Mesodermal cell (in vitro differentiated cells): ENCODE measurements at regions not wholly inside any gene's neighbourhood (a gene's known extent, or its start where the extent isn't known, plus 50 kb on each side); places are given as distances from the start of the nearest gene placed in this dataset.
A peak's percentile ranks its signal among the peaks of the same experiment; 100 is the strongest.

Experiments
- H3K27ac ChIP-seq: 2 replicates; pipeline ENCODE4 v1.7.0; 2013; ENCODE audit warnings: mild to moderate bottlenecking, low read depth, low read length, moderate library complexity; ENCODE audit not compliant: severe bottlenecking
- H3K36me3 ChIP-seq: 2 replicates; pipeline ENCODE4 v1.7.1; 2013; ENCODE audit warnings: mild to moderate bottlenecking, low read length, moderate library complexity; ENCODE audit not compliant: control insufficient read depth, insufficient read depth
- H3K4me1 ChIP-seq: one replicate; pipeline ENCODE4 v1.7.1; 2013; ENCODE audit warnings: mild to moderate bottlenecking, low read length; ENCODE audit not compliant: insufficient read depth, control insufficient read depth, poor library complexity, severe bottlenecking
- H3K4me3 ChIP-seq: 2 replicates; pipeline ENCODE4 v1.7.0; 2013; ENCODE audit warnings: low read length, control low read depth, mild to moderate bottlenecking; ENCODE audit not compliant: insufficient read depth, poor library complexity, severe bottlenecking; ENCODE audit errors: extremely low read depth
- H3K9me3 ChIP-seq: 2 replicates; pipeline ENCODE4 v1.7.1; 2013; ENCODE audit warnings: mild to moderate bottlenecking, low read length, moderate library complexity; ENCODE audit not compliant: control insufficient read depth
- WGBS, 2 experiments: methylation state at CpG; one replicate each; pipeline ENCODE4 v1.1.5; 2013; ENCODE audit warnings: missing lambda C conversion rate in 2 of 2; ENCODE audit not compliant: insufficient coverage in 2 of 2; 5-methylcytosine and 5-hydroxymethylcytosine counted together

- Histone ChIP-seq H3K27ac (no peak overlapping the region), H3K36me3 (no peaks in the 10 kb centered on the region), H3K4me3 (no peak overlapping the region), H3K4me1 (no peaks in the 10 kb centered on the region), H3K9me3 (no peaks in the 10 kb centered on the region)
- no CpG with 5 or more reads among the region's 2 CpGs for WGBS, 2 experiments
These were observed 490.8 kb upstream of the CDH7 start for GRCh38 chr18:65260030-65260429.

DNA sequence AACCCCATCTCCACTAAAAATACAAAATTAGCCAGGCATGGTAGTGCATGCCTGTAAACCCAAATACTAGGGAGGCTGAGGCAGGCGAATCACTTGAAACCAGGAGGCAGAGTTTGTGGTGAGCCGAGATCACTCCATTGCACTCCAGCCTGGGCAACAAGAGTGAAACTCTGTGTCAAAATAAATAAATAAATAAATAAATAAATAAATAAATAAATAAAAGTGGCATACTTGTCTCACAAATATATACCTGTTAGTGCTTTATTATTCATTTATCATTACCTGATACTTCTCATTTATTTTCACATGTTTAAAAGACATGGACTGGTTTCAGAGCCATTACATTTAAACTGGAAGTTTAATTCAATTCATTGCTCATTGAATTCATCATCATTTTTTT lies 491.4 kb upstream of the CDH7 start:
- no peaks in the 10 kb centered on the region for H3K36me3 ChIP-seq
- no peak overlapping the region for H3K27ac ChIP-seq
- H3K9me3 ChIP-seq: no peaks in the 10 kb centered on the region
- no CpG with 5 or more reads among the region's 2 CpGs for WGBS, 2 experiments
- H3K4me3 ChIP-seq: no peak overlapping the region
- no peaks in the 10 kb centered on the region for H3K4me1 ChIP-seq

DNA sequence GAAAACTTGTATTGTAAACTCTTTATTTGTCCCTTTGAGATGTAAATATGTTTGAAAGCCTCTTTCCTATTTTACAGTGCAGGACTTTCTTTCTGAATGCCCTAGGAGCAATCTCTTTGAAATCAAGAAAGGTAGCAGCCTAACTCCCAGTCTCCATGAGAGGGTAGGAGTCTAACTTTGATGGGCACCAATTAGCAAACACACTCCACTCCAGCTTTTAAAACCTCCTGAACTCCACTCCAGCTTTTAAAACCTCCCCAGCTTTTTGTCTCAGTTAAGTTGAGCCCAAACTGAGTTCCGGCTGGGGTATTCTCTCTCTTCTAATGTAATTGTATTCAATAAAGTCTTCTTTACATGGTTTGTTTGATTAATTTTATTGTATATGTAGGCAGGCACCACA lies 493.7 kb upstream of the CDH7 start:
- Histone ChIP-seq H3K9me3 (no peaks in the 10 kb centered on the region), H3K36me3 (no peaks in the 10 kb centered on the region), H3K4me3 (no peak overlapping the region), H3K27ac (no peak overlapping the region), H3K4me1 (no peaks in the 10 kb centered on the region)
- no CpG with 5 or more reads among the region's 1 CpG for WGBS, 2 experiments

DNA sequence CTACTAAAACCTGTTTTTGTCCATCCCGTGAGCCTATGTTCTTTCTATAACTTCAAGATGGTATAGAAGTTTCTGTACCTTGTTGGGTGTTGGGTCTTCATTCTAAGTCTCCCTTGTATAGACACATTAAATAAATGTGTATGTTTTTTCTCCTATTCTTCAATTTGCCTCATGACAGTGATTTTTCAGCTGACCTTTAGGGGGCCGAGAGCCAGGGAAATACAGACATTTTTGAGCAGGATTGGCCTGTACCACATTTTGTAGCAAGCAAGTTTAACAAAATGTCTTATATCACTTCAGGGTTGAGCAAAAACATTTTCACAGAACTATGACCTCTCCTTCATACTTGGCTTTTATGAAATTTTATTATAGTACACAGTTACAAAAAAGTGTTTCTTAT lies 495.4 kb upstream of the CDH7 start:
- no peak overlapping the region for H3K27ac ChIP-seq
- no peaks in the 10 kb centered on the region for H3K4me1 ChIP-seq
- 88% methylated on average over 1 of the region's 2 CpGs; no CpG with 5 or more reads in 1 of the 2 experiments for WGBS, 2 experiments
- no peaks in the 10 kb centered on the region for H3K9me3 ChIP-seq
- H3K4me3 ChIP-seq: no peak overlapping the region
- no peaks in the 10 kb centered on the region for H3K36me3 ChIP-seq

GRCh38 chr18:65239787-65240186 lies 511.0 kb upstream of the CDH7 start:
- Histone ChIP-seq H3K4me3 (no peak overlapping the region), H3K4me1 (peaks cover 8% of the 10 kb centered on the region), H3K9me3 (no peaks in the 10 kb centered on the region), H3K36me3 (no peaks in the 10 kb centered on the region), H3K27ac (no peak overlapping the region)
- no CpG with 5 or more reads among the region's 1 CpG for WGBS, 2 experiments

GRCh38 chr18:65235966-65236624 lies 514.7 kb upstream of the CDH7 start:
- Histone ChIP-seq H3K4me1 (peaks cover 8% of the 10 kb centered on the region), H3K36me3 (no peaks in the 10 kb centered on the region), H3K4me3 (no peak overlapping the region), H3K9me3 (no peaks in the 10 kb centered on the region), H3K27ac (peak overlapping the region; percentile 41)
- 72 to 87% methylated on average over 7 of the region's 7 CpGs for WGBS, 2 experiments

DNA sequence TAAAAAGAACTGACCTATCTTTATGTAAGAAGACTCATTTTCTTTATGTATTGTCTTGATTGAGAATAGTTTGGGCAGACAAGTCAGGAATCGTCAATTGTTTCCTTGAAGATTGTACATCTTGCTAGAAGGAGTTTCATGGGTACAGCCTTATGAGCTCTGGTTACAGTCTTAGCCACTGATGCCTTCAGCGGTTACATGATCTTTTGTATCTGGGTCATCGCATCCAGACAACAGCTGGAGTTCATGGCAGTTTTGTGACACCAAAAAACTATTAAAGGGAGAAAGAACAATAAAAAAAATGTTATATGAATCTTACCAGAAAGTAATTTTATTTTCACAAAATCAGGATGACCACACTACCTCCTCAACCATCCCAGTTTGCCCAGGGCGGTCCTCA lies 520.5 kb upstream of the CDH7 start:
- Histone ChIP-seq H3K36me3 (no peaks in the 10 kb centered on the region), H3K4me1 (no peaks in the 10 kb centered on the region), H3K4me3 (no peak overlapping the region), H3K9me3 (no peaks in the 10 kb centered on the region), H3K27ac (no peak overlapping the region)
- WGBS, 2 experiments: 94 to 95% methylated on average over 2 of the region's 4 CpGs

GRCh38 chr18:65227970-65228369 lies 522.8 kb upstream of the CDH7 start:
- no peak overlapping the region for H3K4me3 ChIP-seq
- 86 to 100% methylated on average over 1 of the region's 3 CpGs for WGBS, 2 experiments
- no peaks in the 10 kb centered on the region for H3K4me1 ChIP-seq
- H3K9me3 ChIP-seq: no peaks in the 10 kb centered on the region
- no peak overlapping the region for H3K27ac ChIP-seq
- H3K36me3 ChIP-seq: no peaks in the 10 kb centered on the region

GRCh38 chr18:65221736-65222135 lies 529.1 kb upstream of the CDH7 start:
- H3K9me3 ChIP-seq: no peaks in the 10 kb centered on the region
- H3K27ac ChIP-seq: no peak overlapping the region
- H3K4me1 ChIP-seq: no peaks in the 10 kb centered on the region
- H3K4me3 ChIP-seq: no peak overlapping the region
- H3K36me3 ChIP-seq: no peaks in the 10 kb centered on the region
- WGBS, 2 experiments: no CpG with 5 or more reads among the region's 1 CpG

DNA sequence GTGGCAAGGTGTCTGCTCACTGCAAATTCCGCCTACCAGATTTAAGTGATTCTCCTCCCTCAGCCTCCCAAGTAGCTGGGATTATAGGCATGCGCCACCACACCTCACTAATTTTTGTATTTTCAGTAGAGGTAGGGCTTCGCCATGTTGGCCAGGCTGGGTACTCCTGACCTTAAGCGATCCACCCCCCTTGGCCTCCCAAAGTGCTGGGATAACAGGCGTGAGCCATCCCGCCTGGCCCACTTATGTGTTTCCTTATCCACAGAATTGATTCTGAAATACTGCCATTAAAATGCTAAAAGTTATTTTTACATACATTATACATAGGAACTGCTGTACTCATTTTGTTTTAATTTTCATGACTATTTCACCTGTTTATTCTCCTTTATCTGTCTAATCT lies 529.7 kb upstream of the CDH7 start:
- Histone ChIP-seq H3K36me3 (no peaks in the 10 kb centered on the region), H3K4me1 (no peaks in the 10 kb centered on the region), H3K9me3 (no peaks in the 10 kb centered on the region), H3K27ac (no peak overlapping the region), H3K4me3 (no peak overlapping the region)
- 60 to 80% methylated on average over 1 to 2 of the region's 6 CpGs for WGBS, 2 experiments

DNA sequence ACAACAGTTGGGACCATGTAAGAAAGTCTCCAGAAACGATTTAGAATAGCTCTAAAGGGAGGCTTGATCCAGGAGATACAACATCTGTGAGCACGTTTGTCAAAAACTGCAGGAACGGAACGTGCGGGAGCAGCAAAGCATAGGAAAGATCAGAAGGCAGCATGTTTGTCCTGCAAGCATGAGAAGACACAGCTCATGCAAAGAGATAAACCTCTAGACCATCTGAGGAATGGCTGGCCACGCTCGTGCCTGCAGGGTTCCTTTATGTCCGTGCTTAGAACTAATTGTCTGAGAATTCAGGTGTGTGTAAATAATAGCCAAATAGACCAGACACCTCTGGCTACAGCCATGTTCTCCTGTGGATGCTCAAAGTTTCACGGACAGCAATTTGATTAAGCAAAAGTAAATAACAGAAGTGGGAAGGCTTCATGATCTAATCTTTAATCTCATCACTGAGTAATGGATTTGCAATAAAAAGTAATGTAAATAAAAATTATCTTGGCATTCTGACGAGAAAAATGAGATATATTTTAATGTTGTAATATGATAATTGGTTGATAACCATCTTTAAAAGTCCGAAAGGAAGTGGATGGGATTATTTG lies 534.8 kb upstream of the CDH7 start:
- Histone ChIP-seq H3K4me1 (no peaks in the 10 kb centered on the region), H3K9me3 (no peaks in the 10 kb centered on the region), H3K4me3 (no peak overlapping the region), H3K27ac (no peak overlapping the region), H3K36me3 (no peaks in the 10 kb centered on the region)
- 84 to 90% methylated on average over 7 to 8 of the region's 11 CpGs for WGBS, 2 experiments
